ENCODE measurements at regions not wholly inside any gene's neighbourhood (a gene's known extent, or its start where the extent isn't known, plus 50 kb on each side); places are given as distances from the start of the nearest gene placed in this dataset.

- dilution Hi-C loops (cut with HindIII; ENCODE audit: low sequenced_read_pairs, unreplicated experiment) (no loop called here), intact Hi-C loops (cut with micrococcal nuclease) (no loop called here), in situ Hi-C loops (cut with MboI; ENCODE audit: low sequenced_read_pairs) (no loop called here)
- H3K14ac ChIP-seq (replicated peaks; ENCODE audit: low read depth, low read length): no peak overlapping the region
- H3K4me3 ChIP-seq (ENCODE audit: insufficient read depth, low read depth, low read length): no peak overlapping the region
- no peaks in the 10 kb centered on the region for H3K9me3 ChIP-seq (ENCODE audit: control insufficient read depth, insufficient read depth, low read length)
- H3K27me3 ChIP-seq (ENCODE audit: control insufficient read depth, insufficient read depth, low read length): no peaks in the 10 kb centered on the region
- H3K9me1 ChIP-seq (ENCODE audit: insufficient read depth, low read length): no peaks in the 10 kb centered on the region
- no peak overlapping the region for H3K4me2 ChIP-seq (ENCODE audit: low read depth, low read length)
- ATAC-seq (ENCODE audit: low read depth) (no peak), DNase-seq (no peak)
- BruUV-seq (replicated peaks): no TSS peak
- TF ChIP-seq RAD21 (IDR thresholded peaks at IDR 0.05; ENCODE audit: low read length) (no peak), SMC3 (IDR thresholded peaks at IDR 0.05; ENCODE audit: low read depth, low read length) (no peak), CHD1 (IDR thresholded peaks at IDR 0.05; ENCODE audit: low read depth, low read length) (no peak)
- H3K56ac ChIP-seq (ENCODE audit: extremely low read depth, insufficient read depth, low read length): no peak overlapping the region
- no peak overlapping the region for H2AK9ac ChIP-seq (replicated peaks; ENCODE audit: low read depth, low read length, poor library complexity)
- no peak overlapping the region for H3K4ac ChIP-seq (ENCODE audit: low read depth, low read length)
- H3K27ac ChIP-seq (ENCODE audit: insufficient read depth, low read length): no peak overlapping the region
- H3K36me3 ChIP-seq (ENCODE audit: control insufficient read depth, insufficient read depth, low read length): no peaks in the 10 kb centered on the region
- POLR2A ChIA-PET (ENCODE audit: unreplicated experiment): no interaction called here
- H4K8ac ChIP-seq (ENCODE audit: low read depth in 2 of 2, low read length in 2 of 2): no peak overlapping the region
- CTCF ChIA-PET: no interaction called here
- H3K23ac ChIP-seq (ENCODE audit: low read depth, low read length): no peak overlapping the region
- no peaks in the 10 kb centered on the region for H3K79me1 ChIP-seq (ENCODE audit: low read depth in 1 of 2, low read length in 2 of 2)
- H2AK5ac ChIP-seq (ENCODE audit: low read depth, low read length): no peak overlapping the region
- no peak overlapping the region for H3K9ac ChIP-seq (ENCODE audit: low read depth, low read length)
- no peaks in the 10 kb centered on the region for H3K4me1 ChIP-seq (ENCODE audit: control insufficient read depth, insufficient read depth, low read length)
- H4K91ac ChIP-seq (ENCODE audit: insufficient read depth, low read depth, low read length): no peak overlapping the region
- no peaks in the 10 kb centered on the region for H4K20me1 ChIP-seq (ENCODE audit: insufficient read depth, low read length)
- H4K5ac ChIP-seq (ENCODE audit: low read depth, low read length): no peak overlapping the region
- H2AFZ ChIP-seq (replicated peaks; ENCODE audit: low read length, poor library complexity): no peak overlapping the region
- no peak overlapping the region for H2BK20ac ChIP-seq (ENCODE audit: low read depth, low read length)
- no peak overlapping the region for H2BK5ac ChIP-seq (ENCODE audit: low read depth, low read length, poor library complexity, severe bottlenecking)
- H2BK15ac ChIP-seq (ENCODE audit: low read depth, low read length): no peak overlapping the region
- H3K18ac ChIP-seq (ENCODE audit: low read depth, low read length): no peak overlapping the region
- H2BK120ac ChIP-seq (ENCODE audit: low read depth, low read length): no peak overlapping the region
These were observed 1247.7 kb upstream of the AGA start for GRCh38 chr4:178689926-178690325.

Measured in IMR-90 (cell line).